Esophagus (tissue), 2 donors: ENCODE measurements at regions not wholly inside any gene's neighbourhood (a gene's known extent, or its start where the extent isn't known, plus 50 kb on each side); places are given as distances from the start of the nearest gene placed in this dataset.

Source experiments
- H3K27ac ChIP-seq, 2 donors: one replicate each; pipeline ENCODE4 v1.5.1; 2013; ENCODE audit warnings: low read depth in 2 of 2, mild to moderate bottlenecking in 2 of 2, inconsistent platforms in 1 of 2, low read length in 1 of 2, moderate library complexity in 1 of 2
- H3K27me3 ChIP-seq, 2 donors: one replicate each; pipeline ENCODE4 v1.6.1; 2013; ENCODE audit warnings: low read length in 2 of 2, control low read depth in 1 of 2, mild to moderate bottlenecking in 1 of 2; ENCODE audit not compliant: insufficient read depth in 2 of 2, control insufficient read depth in 1 of 2
- H3K36me3 ChIP-seq, 2 donors: one replicate each; pipeline ENCODE4 v1.6.1; 2013; ENCODE audit warnings: low read length in 1 of 2; ENCODE audit not compliant: control insufficient read depth in 2 of 2, insufficient read depth in 2 of 2
- H3K4me1 ChIP-seq, 2 donors: one replicate each; pipeline ENCODE4 v1.6.1; 2013; ENCODE audit warnings: low read length in 1 of 2; ENCODE audit not compliant: control insufficient read depth in 2 of 2, insufficient read depth in 2 of 2
- H3K4me3 ChIP-seq, 2 donors: one replicate each; pipeline ENCODE4 v1.5.1; 2013; ENCODE audit warnings: low read length in 2 of 2, mild to moderate bottlenecking in 2 of 2, low read depth in 1 of 2, moderate library complexity in 1 of 2
- H3K9me3 ChIP-seq, 2 donors: one replicate each; pipeline ENCODE4 v1.6.1; 2013; ENCODE audit warnings: mild to moderate bottlenecking in 2 of 2, low read depth in 1 of 2, low read length in 1 of 2, moderate library complexity in 1 of 2; ENCODE audit not compliant: control insufficient read depth in 2 of 2, insufficient read depth in 1 of 2
- WGBS, 2 donors: extraction: QIAGEN DNeasy Blood & Tissue Kit; methylation state at CpG; one replicate each; pipeline ENCODE4 v1.1.7; 2013; 5-methylcytosine and 5-hydroxymethylcytosine counted together
- donor health status: healthy with polysubstance abuse.
- donor health status: Bipolar disorder and iron deficiency.

GRCh38 chr6:137754866-137755265 lies 112.2 kb upstream of the TNFAIP3 start:
- Histone ChIP-seq H3K36me3 (no peaks in the 10 kb centered on the region), H3K27me3 (no peaks in the 10 kb centered on the region), H3K4me3 (no peak overlapping the region), H3K4me1 (no peaks in the 10 kb centered on the region), H3K27ac (no peak overlapping the region), H3K9me3 (no peaks in the 10 kb centered on the region)

GRCh38 chr6:137755284-137755683 lies 111.8 kb upstream of the TNFAIP3 start:
- H3K27ac ChIP-seq = no peak overlapping the region
- H3K36me3 ChIP-seq = no peaks in the 10 kb centered on the region
- no peak overlapping the region for H3K4me3 ChIP-seq
- WGBS, 2 donors = 76 to 80% methylated on average over 2 of the region's 2 CpGs
- H3K27me3 ChIP-seq = no peaks in the 10 kb centered on the region
- H3K4me1 ChIP-seq = no peaks in the 10 kb centered on the region
- no peaks in the 10 kb centered on the region for H3K9me3 ChIP-seq

GRCh38 chr6:137756788-137757187 lies 110.3 kb upstream of the TNFAIP3 start:
- 98 to 99% methylated on average over 3 of the region's 3 CpGs for WGBS, 2 donors

GRCh38 chr6:137758661-137759060 lies 108.4 kb upstream of the TNFAIP3 start:
- H3K27me3 ChIP-seq = no peaks in the 10 kb centered on the region
- H3K4me1 ChIP-seq = peaks cover 0 to 2% of the 10 kb centered on the region in 2 donors
- no peaks in the 10 kb centered on the region for H3K9me3 ChIP-seq
- 85 to 88% methylated on average over 1 of the region's 1 CpG for WGBS, 2 donors
- no peaks in the 10 kb centered on the region for H3K36me3 ChIP-seq
- H3K4me3 ChIP-seq = no peak overlapping the region
- H3K27ac ChIP-seq = no peak overlapping the region

More at GRCh38 chr6:137756788-137757187, 110.3 kb upstream of the TNFAIP3 start:
- no peaks in the 10 kb centered on the region for H3K4me1 ChIP-seq
- no peaks in the 10 kb centered on the region for H3K36me3 ChIP-seq
- H3K9me3 ChIP-seq = no peaks in the 10 kb centered on the region
- H3K27me3 ChIP-seq = no peaks in the 10 kb centered on the region
- H3K4me3 ChIP-seq = no peak overlapping the region
- no peak overlapping the region for H3K27ac ChIP-seq

- H3K27ac ChIP-seq = no peak overlapping the region
- peaks cover 0 to 2% of the 10 kb centered on the region in 2 donors for H3K4me1 ChIP-seq
- no peaks in the 10 kb centered on the region for H3K36me3 ChIP-seq
- H3K9me3 ChIP-seq = no peaks in the 10 kb centered on the region
- H3K27me3 ChIP-seq = no peaks in the 10 kb centered on the region
- WGBS, 2 donors = 80 to 83% methylated on average over 1 of the region's 1 CpG
- no peak overlapping the region for H3K4me3 ChIP-seq
These were observed 107.4 kb upstream of the TNFAIP3 start for GRCh38 chr6:137759624-137760023.

GRCh38 chr6:137761072-137761471 lies 106.0 kb upstream of the TNFAIP3 start:
- no peaks in the 10 kb centered on the region for H3K9me3 ChIP-seq
- 74 to 76% methylated on average over 1 of the region's 1 CpG for WGBS, 2 donors
- H3K27ac ChIP-seq = no peak overlapping the region
- no peaks in the 10 kb centered on the region for H3K27me3 ChIP-seq
- H3K4me3 ChIP-seq = no peak overlapping the region
- no peaks in the 10 kb centered on the region for H3K36me3 ChIP-seq
- peaks cover 0 to 2% of the 10 kb centered on the region in 2 donors for H3K4me1 ChIP-seq

GRCh38 chr6:137761487-137761886 lies 105.6 kb upstream of the TNFAIP3 start:
- Histone ChIP-seq H3K36me3 (no peaks in the 10 kb centered on the region), H3K4me3 (no peak overlapping the region), H3K9me3 (no peaks in the 10 kb centered on the region), H3K4me1 (peaks cover 0 to 2% of the 10 kb centered on the region in 2 donors), H3K27me3 (no peaks in the 10 kb centered on the region), H3K27ac (no peak overlapping the region)
- WGBS, 2 donors = 76 to 79% methylated on average over 2 of the region's 2 CpGs

- Histone ChIP-seq H3K4me1 (peaks cover 0 to 2% of the 10 kb centered on the region in 2 donors), H3K4me3 (no peak overlapping the region), H3K27me3 (no peaks in the 10 kb centered on the region), H3K27ac (no peak overlapping the region), H3K9me3 (no peaks in the 10 kb centered on the region), H3K36me3 (no peaks in the 10 kb centered on the region)
- 80 to 93% methylated on average over 1 of the region's 1 CpG for WGBS, 2 donors
These were observed 104.6 kb upstream of the TNFAIP3 start for GRCh38 chr6:137762168-137763090.

GRCh38 chr6:137763436-137763835 lies 103.6 kb upstream of the TNFAIP3 start:
- no peaks in the 10 kb centered on the region for H3K36me3 ChIP-seq
- peaks cover 0 to 2% of the 10 kb centered on the region in 2 donors for H3K4me1 ChIP-seq
- H3K27me3 ChIP-seq = no peaks in the 10 kb centered on the region
- H3K9me3 ChIP-seq = no peaks in the 10 kb centered on the region
- WGBS, 2 donors = 98 to 100% methylated on average over 1 of the region's 1 CpG
- no peak overlapping the region for H3K4me3 ChIP-seq
- H3K27ac ChIP-seq = no peak overlapping the region

GRCh38 chr6:137763886-137764285 lies 103.2 kb upstream of the TNFAIP3 start:
- Histone ChIP-seq H3K4me1 (peaks cover 0 to 2% of the 10 kb centered on the region in 2 donors), H3K4me3 (no peak overlapping the region), H3K9me3 (no peaks in the 10 kb centered on the region), H3K27me3 (no peaks in the 10 kb centered on the region), H3K36me3 (no peaks in the 10 kb centered on the region), H3K27ac (no peak overlapping the region)
- 100% methylated on average over 1 of the region's 1 CpG for WGBS, 2 donors
